GM18508 (cell line): ENCODE measurements at regions not wholly inside any gene's neighbourhood (a gene's known extent, or its start where the extent isn't known, plus 50 kb on each side); places are given as distances from the start of the nearest gene placed in this dataset.

Experiments
- ATAC-seq: cut with Tn5 transposase; IDR thresholded peaks from one replicate; pipeline ENCODE4 v1.9.1; 2021; ENCODE audit warnings: moderate number of reproducible peaks; ENCODE audit not compliant: insufficient read depth, unreplicated experiment

- no peak for ATAC-seq
Observed at GRCh38 chr2:19476327-19476726, 117.9 kb upstream of the OSR1 start.

GRCh38 chr2:19474128-19474527 is 115.7 kb upstream of the OSR1 start:
- ATAC-seq: peak; percentile 98

DNA sequence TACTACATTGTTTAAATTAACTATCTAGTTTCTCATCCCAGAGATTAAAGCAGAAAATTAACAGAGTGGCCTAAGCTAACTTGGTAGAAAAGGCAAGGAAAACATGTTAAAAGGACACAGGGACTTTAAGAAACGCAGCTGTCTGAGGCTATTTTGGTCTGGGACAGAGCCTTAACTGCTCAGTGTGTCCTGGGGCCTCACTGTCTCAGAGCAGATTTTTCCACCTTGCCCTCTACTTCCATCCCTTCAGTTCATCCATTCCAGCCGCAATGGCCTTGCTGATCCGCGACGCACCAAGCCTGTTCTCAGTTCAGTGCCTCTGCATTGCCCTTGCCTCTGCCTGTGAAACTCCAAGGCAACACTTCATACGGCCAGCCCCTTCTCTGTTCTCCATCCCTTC is 114.9 kb upstream of the OSR1 start:
- ATAC-seq: no peak

DNA sequence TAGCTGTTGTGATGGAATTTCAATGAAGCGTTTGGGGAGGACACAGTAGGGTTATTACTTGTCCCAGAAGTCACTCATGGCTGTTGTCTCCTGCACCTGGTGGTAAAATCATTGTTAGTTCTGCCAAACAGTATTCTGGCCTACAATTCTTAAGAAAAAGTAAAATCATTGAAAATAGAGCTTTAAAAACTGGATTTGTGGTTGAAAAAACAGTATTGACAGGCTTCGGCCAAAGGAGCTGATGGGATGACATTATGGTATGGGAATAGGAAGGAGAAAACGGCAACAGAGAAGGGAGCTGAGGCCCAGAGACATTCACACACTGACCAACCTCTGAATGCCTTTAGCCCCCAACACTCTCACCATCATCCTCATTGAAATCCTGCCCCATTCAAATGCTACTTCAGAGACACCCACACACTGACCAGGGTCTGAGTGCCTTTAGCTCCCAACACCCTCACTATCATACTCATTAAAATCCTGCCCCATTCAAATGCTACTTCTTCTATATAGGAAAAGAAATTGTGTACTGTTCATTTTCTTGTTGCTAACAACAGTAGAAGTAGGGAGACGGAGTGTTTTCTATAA is 114.1 kb upstream of the OSR1 start:
- ATAC-seq: no peak

DNA sequence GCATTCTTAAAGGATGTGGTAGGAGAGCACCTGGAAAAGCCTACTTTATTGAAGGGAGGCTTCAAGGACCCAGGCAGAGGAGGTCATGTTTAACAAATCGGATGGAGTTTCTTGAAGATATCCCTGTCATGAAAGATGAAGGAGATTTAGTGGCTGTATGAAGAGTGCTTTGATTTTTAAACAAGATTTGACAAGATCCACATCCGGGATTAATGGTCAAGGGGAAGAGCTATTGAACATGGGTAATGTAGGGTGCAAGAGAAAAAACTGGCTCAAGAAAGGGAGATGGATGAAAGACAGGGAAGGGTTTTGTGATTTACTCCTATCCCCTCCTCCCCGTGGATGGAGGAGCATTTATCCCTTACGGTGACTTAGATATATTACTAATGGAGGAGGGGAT is 113.1 kb upstream of the OSR1 start:
- no peak for ATAC-seq

- no peak for ATAC-seq
Observed at GRCh38 chr2:19465978-19466377, 107.6 kb upstream of the OSR1 start.

DNA sequence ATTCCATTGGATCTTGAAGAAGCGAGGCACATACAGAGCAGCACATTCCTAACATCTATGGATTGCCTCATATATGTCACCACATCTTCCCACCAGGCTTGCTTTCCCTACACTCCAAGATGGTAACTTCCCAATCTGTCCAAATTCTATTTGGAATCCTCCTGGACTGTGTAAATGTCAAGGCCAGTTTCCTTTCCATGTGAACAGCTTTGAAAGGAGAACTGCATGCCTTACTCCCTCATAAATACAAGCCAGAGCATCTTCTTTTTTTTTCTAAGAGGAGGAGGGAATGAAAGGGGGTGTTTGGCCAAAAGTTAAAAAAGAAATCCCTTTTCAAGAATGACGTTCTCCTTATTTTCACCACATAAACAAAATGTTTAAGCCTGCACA is 103.8 kb upstream of the OSR1 start:
- no peak for ATAC-seq

- ATAC-seq: no peak
Observed at GRCh38 chr2:19461504-19462255, 103.3 kb upstream of the OSR1 start.

GRCh38 chr2:19460761-19461160 is 102.3 kb upstream of the OSR1 start:
- ATAC-seq: no peak

- ATAC-seq: no peak
Observed at GRCh38 chr2:19458427-19459003, 100.1 kb upstream of the OSR1 start.

- ATAC-seq: no peak
Observed at GRCh38 chr2:19457809-19458208, 99.4 kb upstream of the OSR1 start.

DNA sequence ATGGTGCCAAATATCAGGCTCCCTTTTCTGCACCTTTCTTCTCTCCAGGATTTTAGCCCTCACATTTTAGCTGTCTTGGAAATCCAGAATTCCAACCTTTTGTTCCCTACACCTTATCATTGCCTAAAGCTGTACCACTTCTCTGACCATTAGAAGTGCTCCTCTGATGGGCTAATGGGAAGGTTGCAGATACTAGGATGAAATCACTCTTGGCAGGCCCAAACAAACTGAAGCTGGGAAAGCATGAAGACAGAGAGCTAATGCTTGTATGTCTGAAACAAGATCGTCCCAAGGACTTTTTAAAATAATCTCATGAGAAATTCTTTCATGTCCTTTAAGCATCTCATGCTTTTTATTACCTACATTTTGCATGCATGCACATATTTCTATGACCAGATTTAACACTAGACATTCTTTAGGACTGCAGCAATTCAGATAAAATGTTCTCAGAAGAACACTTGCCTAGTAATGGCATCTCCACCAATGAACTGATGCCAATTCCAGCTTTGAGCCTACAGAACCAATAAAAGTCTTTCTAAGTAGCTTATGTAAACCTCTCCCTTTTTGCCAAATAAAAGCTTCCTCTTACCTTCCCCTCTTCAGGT is 98.4 kb upstream of the OSR1 start:
- ATAC-seq: no peak

- no peak for ATAC-seq
Observed at GRCh38 chr2:19454125-19454524, 95.7 kb upstream of the OSR1 start.

DNA sequence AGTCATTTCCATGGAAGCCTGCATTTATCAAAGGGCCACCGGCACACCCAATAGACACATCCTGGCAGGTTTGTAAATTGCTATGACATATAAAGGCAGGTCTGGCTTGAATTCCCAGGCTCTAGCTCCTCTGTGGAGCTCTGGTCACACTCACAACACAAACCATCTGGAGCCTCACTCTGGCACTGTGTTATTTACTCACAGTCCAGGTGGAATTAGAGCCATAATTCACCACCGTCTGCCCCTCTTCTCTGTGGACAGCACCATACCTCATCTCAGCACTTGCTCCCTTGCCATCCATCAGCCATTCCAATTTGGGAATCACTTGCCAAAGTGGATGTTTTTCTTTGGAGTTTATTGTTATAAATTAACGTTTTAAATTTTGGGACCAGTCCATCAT is 84.3 kb upstream of the OSR1 start:
- ATAC-seq: no peak

- ATAC-seq: no peak
Observed at GRCh38 chr2:19439081-19439480, 80.7 kb upstream of the OSR1 start.

DNA sequence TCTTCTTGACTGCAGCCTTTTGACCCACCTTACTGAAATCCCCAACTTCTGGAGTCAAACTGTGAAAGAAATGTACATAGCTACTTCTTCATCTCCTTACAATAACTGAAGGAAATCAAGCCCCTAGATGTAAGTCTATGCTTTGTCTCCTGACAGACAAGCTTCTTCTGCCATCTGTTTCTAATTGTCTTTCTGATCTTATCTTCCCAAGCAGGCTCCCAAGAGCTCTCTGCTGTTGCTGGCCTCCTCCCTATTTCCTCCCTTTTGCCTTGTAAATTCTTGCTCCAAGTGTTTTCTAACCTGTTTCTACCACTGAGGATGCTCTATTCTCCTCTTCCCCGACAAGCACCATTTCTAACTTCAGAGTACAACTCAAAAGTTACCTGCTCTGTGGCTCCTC is 77.4 kb upstream of the OSR1 start:
- no peak for ATAC-seq

- ATAC-seq: no peak
Observed at GRCh38 chr2:19434413-19434812, 76.0 kb upstream of the OSR1 start.

DNA sequence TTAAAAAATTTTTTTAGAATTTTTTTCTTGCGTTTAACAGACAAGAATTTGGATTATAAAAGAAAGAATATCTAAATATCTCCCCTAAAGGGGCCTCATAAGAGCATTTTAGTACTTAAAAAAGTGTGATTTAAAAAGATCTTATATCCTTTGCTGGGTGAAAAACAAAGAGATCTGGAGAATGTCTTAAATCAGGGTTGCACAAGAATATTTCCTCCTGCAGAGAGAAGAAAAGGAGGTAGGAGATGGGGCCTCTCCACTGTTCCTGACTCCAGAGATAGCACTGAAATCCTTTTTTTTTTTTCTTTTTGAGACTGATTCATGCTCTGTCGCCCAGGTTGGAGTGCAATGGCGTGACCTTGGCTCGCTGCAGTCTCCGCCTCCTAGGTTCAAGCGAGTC is 68.5 kb upstream of the OSR1 start:
- no peak for ATAC-seq

DNA sequence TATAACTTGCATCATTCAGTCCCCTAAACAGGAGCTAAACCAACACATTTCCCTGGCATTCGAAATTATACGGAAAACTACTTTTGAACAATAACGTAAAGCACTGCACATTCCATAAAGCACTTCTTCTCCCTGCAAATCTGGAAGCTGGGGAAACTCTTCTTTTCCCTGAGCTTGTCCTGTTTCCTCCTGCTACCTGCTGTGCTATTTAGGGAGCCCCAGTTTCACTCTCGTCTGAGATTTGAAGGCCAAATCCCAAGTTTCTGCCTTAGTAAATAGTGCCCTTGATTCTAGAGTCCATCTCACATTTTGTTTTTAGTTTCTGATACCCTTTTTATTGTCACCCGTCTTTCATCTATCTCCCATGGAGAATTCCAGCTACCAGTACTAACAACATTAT is 67.7 kb upstream of the OSR1 start:
- no peak for ATAC-seq

DNA sequence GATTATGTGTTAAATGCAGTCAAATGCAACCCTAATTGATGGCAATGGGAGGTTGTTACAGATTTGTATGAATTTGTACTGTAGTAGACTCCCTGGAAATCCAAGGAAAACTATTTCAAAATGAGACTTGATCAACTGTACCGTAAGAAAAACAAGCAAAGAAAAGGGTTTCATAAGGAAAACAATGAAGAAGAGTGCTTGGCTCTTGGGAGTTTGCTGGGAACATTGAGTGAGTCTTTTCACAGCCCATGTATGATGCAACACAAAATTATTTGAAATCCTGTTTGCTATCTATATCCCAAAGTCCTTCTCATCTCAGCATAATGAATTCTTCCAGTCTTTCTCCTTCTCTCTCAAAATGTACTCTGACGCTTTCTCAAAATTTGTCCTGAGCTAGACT is 67.0 kb upstream of the OSR1 start:
- ATAC-seq: no peak

DNA sequence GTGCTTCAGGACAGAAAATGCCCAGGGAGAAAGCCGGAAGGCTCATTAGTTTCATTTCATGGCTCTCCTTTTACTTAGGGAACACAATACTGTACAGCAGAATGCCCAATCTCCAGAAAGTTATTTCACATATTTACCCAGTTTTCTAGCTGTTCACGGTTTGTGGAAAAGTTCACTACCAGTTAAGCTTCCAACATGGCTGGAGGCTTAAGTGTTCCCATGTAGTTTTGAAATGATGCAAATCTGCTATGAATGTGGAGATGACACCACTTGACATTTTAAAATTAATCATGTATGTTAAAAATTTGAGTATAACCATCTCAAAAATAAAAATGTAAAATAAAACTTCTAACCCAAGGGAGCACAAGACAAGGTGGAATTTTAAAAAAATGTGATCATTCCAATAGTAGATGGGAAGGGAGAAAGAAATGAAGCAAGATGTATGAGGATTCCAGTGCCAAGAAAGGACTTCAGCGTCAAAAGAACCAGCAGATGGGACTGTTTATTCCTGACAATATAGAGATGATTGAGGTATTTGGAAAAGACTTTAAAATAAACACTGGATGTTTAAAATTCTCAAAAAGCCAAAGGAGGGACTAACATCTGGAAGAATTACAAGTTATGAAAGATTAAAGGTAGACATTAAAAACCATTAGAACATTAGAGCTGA is 60.9 kb upstream of the OSR1 start:
- no peak for ATAC-seq
